Stimulated activated CD8-positive, alpha-beta memory T cell treated with anti-CD3 and anti-CD28 coated beads, Interleukin-15, amount 100 ng/mL, for 24 hours (primary cell): ENCODE measurements at regions not wholly inside any gene's neighbourhood (a gene's known extent, or its start where the extent isn't known, plus 50 kb on each side); places are given as distances from the start of the nearest gene placed in this dataset.

Experiments
- DNase-seq: peaks from one replicate; pipeline ENCODE4 v3.0.0-alpha.2; 2020; ENCODE audit warnings: low read depth

- DNase-seq = no peak
These were observed 288.4 kb upstream of the KIRREL3 start for GRCh38 chr11:127288926-127289325.

DNA sequence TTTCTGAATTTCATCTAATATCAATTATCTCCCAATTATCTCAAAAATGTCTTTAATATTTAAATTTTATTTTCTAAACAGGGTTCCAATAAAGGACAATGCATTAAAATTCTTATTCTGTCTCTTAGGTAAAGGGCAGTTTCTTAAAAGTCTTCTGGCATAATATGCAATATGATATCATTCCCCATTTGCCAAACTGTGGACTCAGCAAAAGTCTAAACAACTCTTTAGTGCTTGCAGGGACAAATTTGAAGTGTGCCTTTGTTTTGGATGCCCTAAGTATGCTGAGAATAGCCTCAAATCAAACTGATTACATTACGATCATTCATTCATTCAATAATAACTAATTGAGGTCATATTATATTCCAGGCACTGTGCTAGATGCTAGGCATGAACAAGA, 281.0 kb upstream of the KIRREL3 start:
- no peak for DNase-seq

- DNase-seq = no peak
These were observed 275.2 kb upstream of the KIRREL3 start for GRCh38 chr11:127275774-127276173.

DNA sequence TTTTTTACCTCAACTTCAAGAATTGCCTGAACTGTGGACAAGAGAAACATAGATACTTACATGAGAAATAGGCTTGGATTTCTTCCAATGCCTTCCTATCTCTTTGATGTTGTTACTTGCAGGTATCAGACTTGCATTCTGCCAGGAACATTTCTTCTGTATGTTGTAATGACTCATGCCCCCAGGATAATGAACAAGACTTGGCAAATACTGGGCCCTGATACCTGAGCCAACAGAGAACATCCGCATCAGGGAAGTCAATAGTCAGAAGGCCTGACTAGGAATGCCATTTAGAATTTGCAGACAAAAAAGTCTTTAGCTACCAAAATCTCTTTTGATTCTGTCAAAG, 273.7 kb upstream of the KIRREL3 start:
- DNase-seq = no peak

- no peak for DNase-seq
These were observed 273.2 kb upstream of the KIRREL3 start for GRCh38 chr11:127273593-127274327.

- DNase-seq = no peak
These were observed 270.3 kb upstream of the KIRREL3 start for GRCh38 chr11:127270851-127271250.

GRCh38 chr11:127269911-127270310, 269.3 kb upstream of the KIRREL3 start:
- DNase-seq = no peak

DNA sequence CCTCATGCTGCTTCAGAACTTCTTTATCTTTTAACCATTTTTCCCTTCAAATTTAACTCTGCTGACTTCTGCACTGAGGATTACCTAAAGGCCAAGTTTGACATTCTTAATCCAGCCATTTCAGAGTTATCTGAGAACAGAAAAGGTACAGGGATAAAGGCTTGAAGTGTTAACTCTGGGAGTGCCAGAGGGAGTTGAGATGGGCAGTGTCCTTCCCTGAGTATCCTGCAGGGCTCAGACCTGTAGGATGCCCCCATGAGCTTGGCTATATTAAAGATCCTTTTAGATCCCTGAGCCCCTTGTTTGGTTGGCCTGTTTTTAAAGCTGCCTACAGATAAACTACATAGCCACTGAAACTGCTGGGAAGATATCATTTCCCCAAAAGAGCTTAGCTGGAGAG, 268.4 kb upstream of the KIRREL3 start:
- DNase-seq = no peak

- no peak for DNase-seq
These were observed 268.0 kb upstream of the KIRREL3 start for GRCh38 chr11:127268521-127268920.

DNA sequence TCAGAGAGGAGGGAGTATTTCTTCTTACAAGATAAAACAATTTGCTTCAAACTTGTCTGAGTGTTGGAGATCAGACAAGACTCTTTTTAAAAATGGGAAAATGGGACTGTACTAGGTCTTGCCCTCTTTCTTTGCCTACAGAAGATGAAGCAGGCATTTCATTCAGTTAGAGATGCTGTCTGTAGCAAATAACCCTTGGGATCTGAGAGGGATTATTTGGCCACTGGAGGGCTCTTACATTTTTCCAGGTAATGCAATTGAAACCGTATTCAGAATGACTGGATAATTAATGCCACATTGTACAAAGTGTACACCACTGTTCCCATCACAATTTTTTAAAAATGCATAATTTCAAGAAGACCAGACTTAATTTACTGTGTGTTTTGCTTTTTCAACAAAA, 258.5 kb upstream of the KIRREL3 start:
- no peak for DNase-seq

- DNase-seq = no peak
These were observed 254.6 kb upstream of the KIRREL3 start for GRCh38 chr11:127255209-127255608.

GRCh38 chr11:127252321-127252720, 251.8 kb upstream of the KIRREL3 start:
- DNase-seq = no peak

- no peak for DNase-seq
These were observed 249.0 kb upstream of the KIRREL3 start for GRCh38 chr11:127249576-127249975.

DNA sequence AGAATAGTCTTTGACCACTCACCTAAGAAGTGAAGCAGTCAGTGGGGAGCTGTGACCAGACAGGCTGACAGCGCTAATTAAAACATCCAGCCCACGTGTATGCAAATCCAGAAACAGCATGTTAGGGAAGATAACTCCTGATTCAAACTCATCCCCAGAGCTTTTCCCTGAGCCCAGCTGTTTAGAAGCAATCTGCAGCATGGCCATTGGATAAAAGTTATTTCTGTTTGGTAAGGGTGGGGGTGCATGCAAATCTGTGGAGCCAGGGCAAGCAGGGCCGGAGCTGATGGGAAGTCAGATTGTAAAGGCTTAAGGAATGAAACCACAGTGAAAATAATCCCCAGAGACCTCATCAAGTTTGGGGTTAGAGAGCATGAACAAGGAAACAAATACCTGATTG, 247.9 kb upstream of the KIRREL3 start:
- no peak for DNase-seq

DNA sequence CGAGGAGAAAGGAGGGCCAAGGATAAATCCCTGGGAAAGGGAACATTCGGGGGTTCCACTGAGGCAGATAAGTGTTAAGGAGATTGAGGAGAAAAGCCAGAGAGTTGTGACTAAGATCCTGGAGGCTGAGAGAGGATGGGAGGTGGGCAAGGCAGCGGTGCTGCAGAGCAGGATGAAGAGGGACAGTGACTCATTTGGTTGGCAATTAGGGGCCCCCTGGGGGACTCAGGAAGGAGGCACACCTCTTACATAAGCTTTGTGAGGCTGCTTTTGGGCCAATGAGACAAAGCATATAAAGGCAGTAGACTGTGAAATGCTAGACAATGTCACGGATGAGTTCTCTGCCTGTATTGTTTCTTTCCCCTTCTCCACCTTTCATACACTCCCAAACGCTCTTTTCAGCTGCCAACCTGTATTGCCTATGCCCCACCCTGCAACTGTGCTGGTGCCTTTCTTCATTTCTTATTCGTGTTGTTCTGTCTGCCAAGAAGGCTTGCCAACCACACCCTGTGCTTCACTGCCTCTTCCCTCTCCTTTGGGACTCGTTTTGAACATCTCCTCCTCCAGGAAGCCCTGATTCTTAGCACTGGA, 246.8 kb upstream of the KIRREL3 start:
- no peak for DNase-seq

- DNase-seq = no peak
These were observed 242.1 kb upstream of the KIRREL3 start for GRCh38 chr11:127242676-127243075.

DNA sequence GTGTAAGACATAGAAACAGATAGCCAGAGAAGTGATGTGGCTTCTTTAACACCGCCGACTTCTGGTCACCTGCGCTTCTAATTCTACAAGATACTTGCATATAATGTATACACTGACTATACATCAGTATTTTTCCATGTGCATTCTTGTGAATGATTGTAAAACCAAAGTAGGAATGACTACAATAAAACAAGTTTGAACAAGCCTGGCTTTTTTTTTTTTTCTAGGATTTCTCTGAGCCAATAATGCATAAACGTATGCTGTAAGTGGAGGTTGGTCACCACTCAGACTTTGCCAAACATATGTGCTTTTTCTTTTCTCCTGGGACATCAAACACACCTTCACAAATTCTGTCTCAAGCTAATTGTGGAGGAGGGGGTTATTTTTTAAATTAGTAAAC, 237.8 kb upstream of the KIRREL3 start:
- no peak for DNase-seq

GRCh38 chr11:127236776-127237175, 236.2 kb upstream of the KIRREL3 start:
- DNase-seq = no peak

GRCh38 chr11:127233998-127234397, 233.4 kb upstream of the KIRREL3 start:
- DNase-seq = no peak

- DNase-seq = no peak
These were observed 229.8 kb upstream of the KIRREL3 start for GRCh38 chr11:127230392-127230791.

DNA sequence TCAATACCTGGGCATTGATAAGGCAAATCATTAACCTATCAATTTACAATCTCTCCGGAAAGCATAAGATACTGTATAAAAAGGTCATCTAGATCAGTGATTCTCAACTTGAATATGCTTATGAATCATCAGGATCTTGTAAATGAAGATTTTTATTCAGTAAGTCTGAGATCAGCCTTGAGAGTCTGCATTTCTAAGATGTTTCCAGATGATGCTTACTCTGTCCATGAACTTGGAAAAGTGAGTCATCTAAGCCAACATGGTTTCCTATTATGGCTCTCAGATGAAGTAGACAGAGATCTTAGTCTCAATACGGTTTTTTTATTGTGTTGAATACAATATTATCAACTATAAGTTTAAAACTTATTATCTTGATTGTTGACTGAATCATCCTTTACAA, 226.4 kb upstream of the KIRREL3 start:
- DNase-seq = no peak

- DNase-seq = no peak
These were observed 225.8 kb upstream of the KIRREL3 start for GRCh38 chr11:127226380-127226779.

GRCh38 chr11:127225619-127226018, 225.0 kb upstream of the KIRREL3 start:
- DNase-seq = no peak

- no peak for DNase-seq
These were observed 223.7 kb upstream of the KIRREL3 start for GRCh38 chr11:127224276-127224675.
